ENCODE measurements at regions not wholly inside any gene's neighbourhood (a gene's known extent, or its start where the extent isn't known, plus 50 kb on each side); places are given as distances from the start of the nearest gene placed in this dataset.

- WGBS: 40% methylated on average over 1 of the region's 1 CpG
- H3K27me3 ChIP-seq: no peaks in the 10 kb centered on the region
- H3K4me3 ChIP-seq: no peak overlapping the region
- H3K4me1 ChIP-seq: peaks cover 2% of the 10 kb centered on the region
- no peak for DNase-seq (ENCODE audit: low spot score in 2 of 2)
- H3K9me3 ChIP-seq: no peaks in the 10 kb centered on the region
- H3K36me3 ChIP-seq: no peaks in the 10 kb centered on the region
- no peak overlapping the region for H3K27ac ChIP-seq
- TF ChIP-seq CTCF (IDR thresholded peaks at IDR 0.05) (no peak), EP300 (IDR thresholded peaks at IDR 0.05) (no peak), POLR2AphosphoS5 (IDR thresholded peaks at IDR 0.05) (no peak)
Observed at GRCh38 chr13:38180126-38180525, 169.5 kb upstream of the UFM1 start.

- Histone ChIP-seq H3K4me3 (no peak overlapping the region), H3K9me3 (no peaks in the 10 kb centered on the region), H3K27ac (no peak overlapping the region), H3K4me1 (peaks cover 2% of the 10 kb centered on the region), H3K36me3 (no peaks in the 10 kb centered on the region), H3K27me3 (no peaks in the 10 kb centered on the region)
- no peak for DNase-seq (ENCODE audit: low spot score in 2 of 2)
- TF ChIP-seq POLR2A (IDR thresholded peaks at IDR 0.05) (no peak), POLR2AphosphoS5 (IDR thresholded peaks at IDR 0.05) (no peak), CTCF (IDR thresholded peaks at IDR 0.05) (no peak), EP300 (IDR thresholded peaks at IDR 0.05) (no peak)
Observed at GRCh38 chr13:38176664-38177063, 173.0 kb upstream of the UFM1 start.

- Histone ChIP-seq H3K4me1 (no peaks in the 10 kb centered on the region), H3K27ac (no peak overlapping the region), H3K36me3 (no peaks in the 10 kb centered on the region), H3K27me3 (no peaks in the 10 kb centered on the region), H3K4me3 (no peak overlapping the region), H3K9me3 (no peaks in the 10 kb centered on the region)
- WGBS: 76% methylated on average over 1 of the region's 1 CpG
- TF ChIP-seq POLR2A (IDR thresholded peaks at IDR 0.05) (no peak), EP300 (IDR thresholded peaks at IDR 0.05) (no peak), CTCF (IDR thresholded peaks at IDR 0.05) (no peak), POLR2AphosphoS5 (IDR thresholded peaks at IDR 0.05) (no peak)
- no peak for DNase-seq (ENCODE audit: low spot score in 2 of 2)
Observed at GRCh38 chr13:38173403-38173802, 176.2 kb upstream of the UFM1 start.

- WGBS: 73% methylated on average over 1 of the region's 1 CpG
- H3K27me3 ChIP-seq: no peaks in the 10 kb centered on the region
- no peak overlapping the region for H3K27ac ChIP-seq
- no peak for DNase-seq (ENCODE audit: low spot score in 2 of 2)
- no peak for TF ChIP-seq POLR2A (IDR thresholded peaks at IDR 0.05)
- TF ChIP-seq CTCF (IDR thresholded peaks at IDR 0.05): no peak
- no peak for TF ChIP-seq POLR2AphosphoS5 (IDR thresholded peaks at IDR 0.05)
- TF ChIP-seq EP300 (IDR thresholded peaks at IDR 0.05): no peak
- H3K9me3 ChIP-seq: no peaks in the 10 kb centered on the region
- no peaks in the 10 kb centered on the region for H3K36me3 ChIP-seq
- H3K4me1 ChIP-seq: no peaks in the 10 kb centered on the region
- H3K4me3 ChIP-seq: no peak overlapping the region
Observed at GRCh38 chr13:38167164-38167822, 182.4 kb upstream of the UFM1 start.

- no peak for DNase-seq (ENCODE audit: low spot score in 2 of 2)
- Histone ChIP-seq H3K36me3 (no peaks in the 10 kb centered on the region), H3K9me3 (no peaks in the 10 kb centered on the region), H3K4me1 (no peaks in the 10 kb centered on the region), H3K4me3 (no peak overlapping the region), H3K27ac (no peak overlapping the region), H3K27me3 (no peaks in the 10 kb centered on the region)
- WGBS: 87% methylated on average over 2 of the region's 2 CpGs
- TF ChIP-seq POLR2AphosphoS5 (IDR thresholded peaks at IDR 0.05): no peak
- TF ChIP-seq EP300 (IDR thresholded peaks at IDR 0.05): no peak
- TF ChIP-seq POLR2A (IDR thresholded peaks at IDR 0.05): no peak
- TF ChIP-seq CTCF (IDR thresholded peaks at IDR 0.05): no peak
Observed at GRCh38 chr13:38166116-38166515, 183.5 kb upstream of the UFM1 start.
